NB4 (cell line): ENCODE measurements at regions not wholly inside any gene's neighbourhood (a gene's known extent, or its start where the extent isn't known, plus 50 kb on each side); places are given as distances from the start of the nearest gene placed in this dataset.

Experiments used
- CTCF ChIP-seq: IDR thresholded peaks from one replicate; pipeline ENCODE4 v1.5.1; 2012; ENCODE audit warnings: low read depth, low read length
- MAX ChIP-seq: IDR thresholded peaks from 2 replicates; pipeline ENCODE4 v1.6.1; 2011; ENCODE audit warnings: low read depth, low read length
- POLR2A ChIP-seq: IDR thresholded peaks from 2 replicates; pipeline ENCODE4 v1.6.1; 2011; ENCODE audit warnings: mild to moderate bottlenecking; ENCODE audit not compliant: insufficient read length; ENCODE audit errors: extremely low read depth

- TF ChIP-seq POLR2A (no peak), CTCF (no peak), MAX (no peak)
These were observed 159.4 kb upstream of the HS3ST3A1 start for GRCh38 chr17:13761038-13761603.
